BLaER1 treated with 17β-estradiol and CSF1 and Interleukin-3, amounts not matched to agents 10 nM and 100 nM (cell line): ENCODE measurements at regions not wholly inside any gene's neighbourhood (a gene's known extent, or its start where the extent isn't known, plus 50 kb on each side); places are given as distances from the start of the nearest gene placed in this dataset.

Experiments used
- H3K27ac ChIP-seq, 11 experiments: shearing (Covaris generic); formaldehyde crosslinking; 2 replicates each; pipeline ENCODE4 v1.8.1; 2022
- H3K27me3 ChIP-seq, 11 experiments: shearing (Covaris generic); formaldehyde crosslinking; 2 replicates each; pipeline ENCODE4 v1.8.1; 2022
- H3K36me3 ChIP-seq, 11 experiments: shearing (Covaris generic); formaldehyde crosslinking; 2 replicates each; pipeline ENCODE4 v1.8.1; 2022
- H3K4me1 ChIP-seq, 10 experiments: shearing (Covaris generic); formaldehyde crosslinking; 2 replicates each; pipeline ENCODE4 v1.8.1; 2022
- H3K4me2 ChIP-seq, 11 experiments: shearing (Covaris generic); formaldehyde crosslinking; 2 replicates each; pipeline ENCODE4 v1.8.1; 2022
- H3K4me3 ChIP-seq, 10 experiments: shearing (Covaris generic); formaldehyde crosslinking; 2 replicates each; pipeline ENCODE4 v1.8.1; 2022
- H3K9ac ChIP-seq, 11 experiments: shearing (Covaris generic); formaldehyde crosslinking; 2 replicates each; pipeline ENCODE4 v1.8.1; 2022
- H3K9me3 ChIP-seq, 11 experiments: shearing (Covaris generic); formaldehyde crosslinking; replicated peaks in 1 of 11; 2 replicates each; pipeline ENCODE4 v1.8.1; 2022
- H4K20me1 ChIP-seq, 11 experiments: shearing (Covaris generic); formaldehyde crosslinking; 2 replicates each; pipeline ENCODE4 v1.8.1; 2022
- Cebpa-rat ChIP-seq, 11 experiments: shearing (Covaris generic); IDR thresholded peaks; 2 replicates each; pipeline ENCODE4 v1.8.1; 2022

DNA sequence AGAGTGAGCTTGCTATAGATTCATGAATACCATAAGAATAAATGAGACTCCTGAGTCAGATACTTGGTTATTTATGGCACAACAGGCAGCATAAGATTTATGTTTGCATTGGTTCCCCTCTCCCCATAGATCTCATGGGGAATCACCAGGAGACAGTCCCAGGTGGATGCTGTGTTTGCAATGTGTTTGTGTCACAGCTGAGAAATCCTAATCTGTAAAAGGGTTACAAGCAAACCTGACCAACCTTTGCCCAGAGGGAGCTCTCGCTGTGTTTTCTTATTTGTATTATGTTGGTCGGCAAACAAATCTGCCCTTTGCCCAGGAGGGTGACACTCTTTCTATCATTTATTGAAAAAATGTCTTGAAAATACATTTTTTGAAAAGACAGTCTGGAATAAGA, 236.2 kb downstream of the ZPLD1 start:
- Histone ChIP-seq H3K4me3 (no peak overlapping the region), H3K9me3 (no peaks in the 10 kb centered on the region), H3K36me3 (no peaks in the 10 kb centered on the region), H3K27me3 (no peaks in the 10 kb centered on the region), H4K20me1 (no peaks in the 10 kb centered on the region), H3K4me2 (no peak overlapping the region), H3K9ac (no peak overlapping the region), H3K4me1 (peaks cover 0 to 15% (median 10%) of the 10 kb centered on the region in 10 experiments; a peak in 16 of 20 replicates), H3K27ac (no peak overlapping the region)
- no peak for TF ChIP-seq Cebpa-rat (IDR thresholded peaks at IDR 0.05)

DNA sequence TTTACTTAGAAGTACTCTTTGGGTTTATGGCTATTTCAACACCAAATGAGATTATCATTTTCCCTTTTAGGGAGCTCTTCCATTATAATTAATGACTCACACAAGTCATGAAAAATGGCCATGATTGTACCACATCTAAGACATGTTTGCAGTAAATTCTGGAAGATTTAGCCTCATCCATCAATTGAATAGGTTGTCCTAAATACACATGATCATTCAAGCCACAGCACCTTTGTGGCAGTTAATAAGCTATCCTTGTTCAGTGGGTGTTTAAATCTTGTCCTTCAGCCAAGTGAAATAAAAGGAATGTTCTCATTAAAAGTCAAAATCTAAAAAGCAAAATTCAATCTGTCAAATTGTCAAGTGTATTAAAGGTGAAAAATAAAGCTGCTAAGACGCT, 237.5 kb downstream of the ZPLD1 start:
- no peak for TF ChIP-seq Cebpa-rat (IDR thresholded peaks at IDR 0.05)
- H3K4me2 ChIP-seq = no peak overlapping the region
- H3K27ac ChIP-seq = no peak overlapping the region
- no peak overlapping the region for H3K4me3 ChIP-seq
- no peaks in the 10 kb centered on the region for H3K36me3 ChIP-seq
- H3K27me3 ChIP-seq = no peaks in the 10 kb centered on the region
- no peak overlapping the region for H3K9ac ChIP-seq
- H4K20me1 ChIP-seq = no peaks in the 10 kb centered on the region
- no peaks in the 10 kb centered on the region for H3K9me3 ChIP-seq
- H3K4me1 ChIP-seq = peaks cover 0 to 15% (median 10%) of the 10 kb centered on the region in 10 experiments; a peak in 16 of 20 replicates

DNA sequence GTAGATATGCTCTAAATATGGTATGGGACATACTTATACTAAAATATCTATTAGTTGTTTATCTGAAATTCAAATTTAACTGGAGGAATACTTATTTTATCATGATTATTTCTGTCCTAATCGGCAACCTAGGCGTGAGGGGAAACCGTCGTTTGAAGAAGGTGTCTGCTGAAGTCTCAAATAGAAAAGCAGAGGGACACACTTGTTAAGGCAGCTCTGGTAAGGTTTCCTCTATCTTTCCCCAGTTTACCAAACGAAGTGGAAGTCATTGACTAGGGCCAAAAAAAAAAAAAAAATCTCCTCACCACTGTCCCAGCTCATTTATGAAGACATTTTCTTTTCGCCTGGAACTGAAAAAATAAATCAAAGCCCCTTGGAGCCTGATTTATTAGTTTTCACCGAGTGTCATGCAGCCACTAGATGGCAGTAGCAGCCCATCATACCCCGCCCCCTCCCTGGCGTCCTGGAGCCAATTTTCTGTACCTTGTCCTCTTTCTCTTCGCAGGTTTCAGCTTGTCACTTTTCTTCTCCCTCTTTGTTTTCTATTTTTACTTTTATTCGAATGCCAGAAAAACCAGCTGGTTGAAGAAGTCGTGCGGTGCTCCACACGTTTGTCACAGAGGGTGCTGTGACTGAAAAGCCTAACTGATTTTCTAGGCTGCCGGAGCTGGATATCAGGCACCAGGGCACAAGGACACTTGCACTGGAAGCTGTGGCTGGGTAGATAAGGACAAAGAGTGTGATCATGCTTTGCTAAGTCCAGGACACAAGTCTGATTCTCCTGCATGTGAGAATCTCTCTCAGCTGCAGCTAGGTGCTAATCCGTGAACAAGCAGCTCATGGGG, 238.7 kb downstream of the ZPLD1 start:
- Histone ChIP-seq H3K27ac (no peak overlapping the region), H3K4me2 (peak overlapping the region in 8 of 11 experiments; percentile 3 to 67 (median 36); a peak in 11 of 22 replicates), H3K36me3 (no peaks in the 10 kb centered on the region), H3K4me3 (no peak overlapping the region), H3K9me3 (no peaks in the 10 kb centered on the region), H4K20me1 (no peaks in the 10 kb centered on the region), H3K27me3 (no peaks in the 10 kb centered on the region), H3K9ac (no peak overlapping the region), H3K4me1 (peaks cover 0 to 5% (median 3%) of the 10 kb centered on the region in 10 experiments; a peak in 16 of 20 replicates)
- TF ChIP-seq Cebpa-rat (IDR thresholded peaks at IDR 0.05) = no peak

DNA sequence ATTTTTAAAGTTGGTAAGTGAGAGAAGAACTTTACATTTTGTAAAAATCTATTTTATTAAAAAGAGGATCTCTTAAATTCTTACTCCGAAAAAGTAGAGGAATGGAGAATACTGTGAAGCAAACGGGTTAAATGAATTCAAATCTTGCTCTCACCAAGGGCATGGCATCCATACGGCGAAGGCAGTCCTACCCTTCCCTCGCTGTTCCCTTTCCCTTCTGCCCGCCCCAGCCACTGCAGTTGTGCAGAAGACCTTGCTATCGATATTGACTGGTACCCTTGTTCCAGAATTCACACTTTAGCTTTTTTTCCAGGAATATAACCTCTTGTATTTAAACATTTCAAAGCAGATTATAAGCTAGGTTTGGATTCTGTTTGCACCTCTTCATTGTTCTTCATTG, 239.5 kb downstream of the ZPLD1 start:
- TF ChIP-seq Cebpa-rat (IDR thresholded peaks at IDR 0.05) = no peak
- H3K9ac ChIP-seq = no peak overlapping the region
- H3K27me3 ChIP-seq = no peaks in the 10 kb centered on the region
- H3K4me1 ChIP-seq = no peaks in the 10 kb centered on the region
- H3K36me3 ChIP-seq = no peaks in the 10 kb centered on the region
- H3K9me3 ChIP-seq = no peaks in the 10 kb centered on the region
- no peak overlapping the region for H3K4me3 ChIP-seq
- no peak overlapping the region for H3K4me2 ChIP-seq
- no peak overlapping the region for H3K27ac ChIP-seq
- H4K20me1 ChIP-seq = no peaks in the 10 kb centered on the region

DNA sequence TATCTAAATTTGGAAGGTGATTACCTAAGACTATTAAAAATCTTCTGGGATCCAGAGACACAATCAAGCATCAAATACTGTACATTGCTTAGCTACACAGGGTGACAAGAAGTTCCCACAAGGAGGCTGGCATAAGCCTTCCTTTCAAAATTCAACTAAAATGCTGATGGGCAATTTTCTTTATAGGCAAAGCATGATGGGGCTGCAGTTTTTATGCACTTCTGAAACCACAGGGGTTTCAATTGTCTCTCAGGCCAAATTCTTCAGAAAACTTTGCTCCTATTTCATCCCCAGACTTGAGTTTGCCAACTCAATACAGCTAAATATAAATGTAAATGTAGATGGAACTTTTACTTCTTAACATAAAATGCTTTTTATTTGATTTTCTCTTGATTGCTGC, 241.6 kb downstream of the ZPLD1 start:
- H3K4me2 ChIP-seq = no peak overlapping the region

DNA sequence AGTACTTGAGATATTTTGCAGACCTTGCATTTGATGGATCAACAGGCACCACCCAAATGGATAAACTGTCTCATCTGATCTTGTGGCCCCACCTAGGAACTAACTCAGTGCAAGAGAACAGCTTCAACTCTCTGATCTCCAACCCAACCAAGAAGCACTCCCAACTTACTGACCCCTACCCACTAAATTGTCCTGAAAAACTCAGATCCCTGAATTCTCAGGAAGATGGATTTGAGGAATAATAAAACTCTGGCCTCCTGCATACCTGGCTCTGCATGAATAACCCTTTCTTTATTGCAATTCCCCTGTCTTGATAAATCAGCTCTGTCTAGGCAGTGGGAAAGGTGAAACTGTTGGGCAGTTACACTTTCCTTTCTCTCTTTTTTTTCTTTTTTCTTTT, 247.9 kb downstream of the ZPLD1 start:
- Histone ChIP-seq H3K27ac (no peak overlapping the region), H3K9me3 (no peaks in the 10 kb centered on the region), H3K4me2 (no peak overlapping the region), H3K4me3 (no peak overlapping the region), H3K36me3 (no peaks in the 10 kb centered on the region), H3K9ac (no peak overlapping the region), H3K4me1 (no peaks in the 10 kb centered on the region), H4K20me1 (no peaks in the 10 kb centered on the region), H3K27me3 (no peaks in the 10 kb centered on the region)
- TF ChIP-seq Cebpa-rat (IDR thresholded peaks at IDR 0.05) = no peak

More for the DNA sequence above, 241.6 kb downstream of the ZPLD1 start:
- H3K36me3 ChIP-seq = no peaks in the 10 kb centered on the region
- no peaks in the 10 kb centered on the region for H3K4me1 ChIP-seq
- no peak overlapping the region for H3K27ac ChIP-seq
- TF ChIP-seq Cebpa-rat (IDR thresholded peaks at IDR 0.05) = no peak
- H3K9me3 ChIP-seq = no peaks in the 10 kb centered on the region
- no peak overlapping the region for H3K9ac ChIP-seq
- H3K27me3 ChIP-seq = no peaks in the 10 kb centered on the region
- no peaks in the 10 kb centered on the region for H4K20me1 ChIP-seq
- H3K4me3 ChIP-seq = no peak overlapping the region

DNA sequence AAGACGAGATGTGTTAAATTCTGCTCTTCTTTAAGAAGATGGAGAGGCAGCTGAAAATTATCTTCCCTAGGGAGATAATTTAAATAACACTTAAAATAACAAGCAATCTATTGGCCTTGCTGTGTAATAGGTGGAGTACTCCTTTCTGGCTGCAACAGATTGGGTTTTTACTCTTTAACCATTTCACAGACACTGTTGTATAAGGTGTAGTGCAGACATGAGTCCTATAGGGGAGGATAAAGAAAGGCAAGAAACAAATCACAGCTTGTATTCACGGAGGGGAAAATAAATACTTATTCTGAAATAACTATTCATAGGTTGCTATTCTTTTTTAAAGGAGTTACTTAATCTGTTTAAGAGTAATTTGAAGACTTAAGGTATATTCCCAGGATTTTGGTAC, 252.0 kb downstream of the ZPLD1 start:
- no peaks in the 10 kb centered on the region for H3K36me3 ChIP-seq
- no peak overlapping the region for H3K4me3 ChIP-seq
- H3K27me3 ChIP-seq = no peaks in the 10 kb centered on the region
- H3K9me3 ChIP-seq = no peaks in the 10 kb centered on the region
- H4K20me1 ChIP-seq = no peaks in the 10 kb centered on the region
- no peak overlapping the region for H3K27ac ChIP-seq
- no peak overlapping the region for H3K4me2 ChIP-seq
- TF ChIP-seq Cebpa-rat (IDR thresholded peaks at IDR 0.05) = no peak
- no peak overlapping the region for H3K9ac ChIP-seq
- no peaks in the 10 kb centered on the region for H3K4me1 ChIP-seq

DNA sequence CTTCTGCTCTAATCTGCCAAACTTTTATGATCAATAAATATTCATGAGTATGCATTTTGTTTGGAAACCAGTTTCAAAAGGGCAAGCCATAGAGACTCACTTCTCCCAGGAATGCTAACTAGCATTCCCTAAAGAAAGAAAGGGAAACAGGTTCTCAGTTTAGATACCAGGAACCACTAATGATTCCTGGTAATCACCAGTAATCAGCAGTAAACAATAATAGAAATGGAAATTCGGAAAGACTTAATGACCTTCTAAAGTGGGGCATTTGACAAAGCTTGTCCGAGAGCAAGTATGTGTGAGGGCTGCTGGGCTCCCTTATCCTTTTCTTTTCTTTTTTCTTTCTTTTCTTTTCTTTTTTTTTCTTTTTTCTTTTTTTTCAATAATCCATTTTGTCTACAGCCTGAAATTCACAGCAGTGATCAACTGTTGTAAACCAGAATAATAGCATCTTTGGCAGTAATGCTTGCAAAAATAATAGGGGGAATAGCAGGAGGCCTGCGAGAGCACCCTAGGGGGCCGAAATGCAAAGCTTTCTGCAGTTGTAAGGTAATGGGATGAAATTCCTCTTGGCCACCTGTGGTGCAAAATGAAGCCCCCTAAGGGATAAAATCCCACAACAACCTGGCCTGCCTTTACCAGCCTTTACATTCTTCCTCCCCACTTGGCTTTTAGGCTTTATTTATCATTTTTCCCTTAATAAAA, 253.2 kb downstream of the ZPLD1 start:
- no peak overlapping the region for H3K4me2 ChIP-seq
- no peaks in the 10 kb centered on the region for H3K27me3 ChIP-seq
- TF ChIP-seq Cebpa-rat (IDR thresholded peaks at IDR 0.05) = no peak
- H3K4me3 ChIP-seq = no peak overlapping the region
- peaks cover 0 to 5% (median 0%) of the 10 kb centered on the region in 11 experiments; a peak in 4 of 22 replicates for H3K9me3 ChIP-seq
- H3K9ac ChIP-seq = no peak overlapping the region
- no peaks in the 10 kb centered on the region for H4K20me1 ChIP-seq
- no peaks in the 10 kb centered on the region for H3K36me3 ChIP-seq
- H3K27ac ChIP-seq = no peak overlapping the region
- no peaks in the 10 kb centered on the region for H3K4me1 ChIP-seq

DNA sequence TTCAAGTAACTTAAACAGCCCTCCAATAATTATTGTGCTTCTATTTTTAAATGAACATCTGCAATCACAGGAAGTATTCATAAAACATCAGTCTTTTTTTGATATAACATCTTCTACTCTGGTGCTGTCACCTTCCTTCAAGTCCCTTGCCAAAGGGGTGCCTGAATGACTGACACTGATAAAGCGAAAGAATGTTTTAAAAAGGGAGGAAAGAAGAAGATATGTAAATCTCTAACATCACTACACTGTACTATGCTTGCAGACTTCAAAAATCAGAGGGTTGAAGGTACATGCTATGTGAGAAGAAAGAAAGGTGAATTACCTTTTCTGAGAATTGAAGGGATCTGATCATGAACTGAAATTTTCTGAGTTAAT, 253.7 kb downstream of the ZPLD1 start:
- no peak overlapping the region for H3K9ac ChIP-seq
- no peaks in the 10 kb centered on the region for H3K4me1 ChIP-seq
- H3K4me2 ChIP-seq = no peak overlapping the region
- H4K20me1 ChIP-seq = no peaks in the 10 kb centered on the region
- no peak overlapping the region for H3K27ac ChIP-seq
- H3K27me3 ChIP-seq = no peaks in the 10 kb centered on the region
- H3K4me3 ChIP-seq = no peak overlapping the region
- no peak for TF ChIP-seq Cebpa-rat (IDR thresholded peaks at IDR 0.05)
- H3K9me3 ChIP-seq = peaks cover 0 to 5% (median 0%) of the 10 kb centered on the region in 11 experiments; a peak in 4 of 22 replicates
- H3K36me3 ChIP-seq = no peaks in the 10 kb centered on the region
